B cell (primary cell): ENCODE measurements at regions not wholly inside any gene's neighbourhood (a gene's known extent, or its start where the extent isn't known, plus 50 kb on each side); places are given as distances from the start of the nearest gene placed in this dataset.

Experiments
- ATAC-seq: fragments of 200-7000 bp; cut with Tn5 transposase; one replicate; pipeline ENCODE4 v1.10.0; 2021; ENCODE audit warnings: low read depth, mild to moderate bottlenecking, moderate number of reproducible peaks, moderate library complexity
- CTCF ChIA-PET: fragments of 350-600 bp; sonication (Branson Sonifier 250); formaldehyde crosslinking; loops from one replicate; lab custom pipeline; 2021; ENCODE audit warnings: antibody characterized with exemption, inconsistent platforms; lab: Charles Lee
- POLR2A ChIA-PET: fragments of 350-600 bp; sonication (Branson Sonifier 250); formaldehyde crosslinking; loops from one replicate; lab custom pipeline; 2021; ENCODE audit warnings: antibody characterized with exemption; lab: Charles Lee
- DNase-seq: peaks from one replicate; pipeline ENCODE4 v3.0.0; 2013
- H2AFZ ChIP-seq: 2 replicates; pipeline ENCODE4 v1.6.1; 2012; ENCODE audit warnings: mild to moderate bottlenecking, low read depth, low read length; ENCODE audit not compliant: insufficient read depth, poor library complexity, severe bottlenecking
- H3K27ac ChIP-seq, 2 donors: 1 replicate in 1 of 2; 2 replicates in 1 of 2; pipeline ENCODE4 v1.5.1; 2012 to 2013; ENCODE audit warnings: low read length in 2 of 2, mild to moderate bottlenecking in 2 of 2, moderate library complexity in 1 of 2
- H3K27me3 ChIP-seq, 4 experiments: fragments of 200-600 bp in 1 of 4; sonication (generic) in 1 of 4; replicated peaks in 1 of 4; 1 replicate in 2 of 4; 2 replicates in 2 of 4; pipeline versions ENCODE4 v1.6.1 to v1.7.0; 2013 to 2016; ENCODE audit warnings: low read length in 3 of 4, mild to moderate bottlenecking in 2 of 4, mixed read lengths in 1 of 4, moderate library complexity in 1 of 4; ENCODE audit not compliant: insufficient read depth in 4 of 4, control insufficient read depth in 3 of 4; ENCODE audit errors: control extremely low read depth in 1 of 4
- H3K36me3 ChIP-seq, 2 experiments: replicated peaks in 1 of 2; 1 replicate in 1 of 2; 2 replicates in 1 of 2; pipeline versions ENCODE4 v1.6.1 to v1.7.1; 2013; ENCODE audit warnings: low read length in 1 of 2; ENCODE audit not compliant: insufficient read depth in 2 of 2, control insufficient read depth in 1 of 2; ENCODE audit errors: control extremely low read depth in 1 of 2, extremely low read depth in 1 of 2
- H3K4me1 ChIP-seq, 2 donors: fragments of 200-600 bp in 1 of 2; sonication (generic) in 1 of 2; 1 replicate in 1 of 2; 2 replicates in 1 of 2; pipeline versions ENCODE4 v1.5.1 to v1.6.1; 2013 to 2017; ENCODE audit warnings: low read length in 2 of 2; ENCODE audit not compliant: control insufficient read depth in 2 of 2, insufficient read depth in 2 of 2
- H3K4me2 ChIP-seq: replicated peaks from 2 replicates; pipeline ENCODE3; 2012; ENCODE audit warnings: mild to moderate bottlenecking, low read depth, low read length; ENCODE audit not compliant: poor library complexity, severe bottlenecking
- H3K4me3 ChIP-seq, 5 experiments: fragments of 200-600 bp in 1 of 5; sonication (generic) in 1 of 5; 1 replicate in 3 of 5; 2 replicates in 2 of 5; pipeline versions ENCODE4 v1.5.1 to v1.7.0; 2011 to 2016; ENCODE audit warnings: low read length in 4 of 5, mild to moderate bottlenecking in 4 of 5, low read depth in 2 of 5, control low read depth in 1 of 5, moderate library complexity in 1 of 5; ENCODE audit not compliant: insufficient read depth in 1 of 5; ENCODE audit errors: control extremely low read depth in 1 of 5, extremely low read depth in 1 of 5
- H3K79me2 ChIP-seq: fragments of 200-600 bp; sonication (generic); one replicate; pipeline ENCODE4 v1.6.0; 2016; ENCODE audit warnings: low read length; ENCODE audit not compliant: control insufficient read depth, insufficient read depth
- H3K9ac ChIP-seq: fragments of 200-600 bp; sonication (generic); 2 replicates; pipeline ENCODE4 v1.6.1; 2017; ENCODE audit warnings: mild to moderate bottlenecking, low read length, moderate library complexity
- H3K9me3 ChIP-seq, 3 donors: one replicate each; pipeline versions ENCODE4 v1.6.1 to v1.7.1; 2013; ENCODE audit warnings: low read length in 2 of 3; ENCODE audit not compliant: control insufficient read depth in 2 of 3, insufficient read depth in 1 of 3; ENCODE audit errors: control extremely low read depth in 1 of 3
- H4K20me1 ChIP-seq: 2 replicates; pipeline ENCODE4 v1.6.0; 2012; ENCODE audit warnings: mild to moderate bottlenecking, low read length; ENCODE audit not compliant: insufficient read depth, control insufficient read depth, poor library complexity, severe bottlenecking
- H3K27ac Mint-ChIP-seq: one replicate; pipeline ENCODE4 v1.8.0; 2021; ENCODE audit warnings: mixed read lengths
- H3K27me3 Mint-ChIP-seq: one replicate; pipeline ENCODE4 v1.8.0; 2021; ENCODE audit warnings: mixed read lengths
- H3K4me1 Mint-ChIP-seq: one replicate; pipeline ENCODE4 v1.8.0; 2021; ENCODE audit warnings: mixed read lengths
- H3K4me3 Mint-ChIP-seq: one replicate; pipeline ENCODE4 v1.8.0; 2021; ENCODE audit warnings: mixed read lengths
- H3K9me3 Mint-ChIP-seq: one replicate; pipeline ENCODE4 v1.8.0; 2022; ENCODE audit warnings: mixed read lengths; ENCODE audit not compliant: insufficient read depth
- CTCF ChIP-seq: fragments of 200-600 bp; IDR thresholded peaks from one replicate; pipeline ENCODE4 v1.8.0; 2022; ENCODE audit warnings: antibody characterized with exemption, mild to moderate bottlenecking
- EZH2 ChIP-seq: IDR thresholded peaks from 2 replicates; pipeline ENCODE4 v1.6.1; 2012; ENCODE audit warnings: borderline replicate concordance, low read depth, mild to moderate bottlenecking, moderate library complexity, low read length; ENCODE audit not compliant: insufficient read depth, poor library complexity, severe bottlenecking
- WGBS: methylation state at CpG from one replicate; pipeline ENCODE4 v1.1.5; 2013; ENCODE audit warnings: missing lambda C conversion rate; ENCODE audit not compliant: insufficient coverage; 5-methylcytosine and 5-hydroxymethylcytosine counted together
- intact Hi-C: fragments of 100-400 bp; cut with micrococcal nuclease; formaldehyde crosslinking; loops from one replicate; pipeline ENCODE4 v1.10.0; 2022

DNA sequence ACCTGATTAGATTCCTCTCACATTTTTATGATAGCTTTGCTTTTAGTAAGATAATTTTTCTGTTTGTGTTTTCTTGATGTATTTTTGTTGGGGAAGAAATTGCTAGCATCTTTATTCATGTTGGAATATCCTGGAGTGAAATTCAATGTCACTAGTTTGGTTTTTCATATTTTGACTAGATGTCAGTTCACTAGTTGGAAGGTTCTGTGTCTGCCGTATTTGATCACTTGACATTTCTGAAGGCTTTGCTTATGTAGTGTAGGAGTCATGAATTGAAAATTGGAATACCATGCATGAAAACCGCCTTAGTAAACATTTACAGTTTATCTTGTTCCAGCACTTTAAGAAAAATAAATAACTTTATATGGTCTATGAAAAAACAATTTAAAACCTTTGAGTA is 348.4 kb downstream of the AASDHPPT start:
- Histone ChIP-seq H3K9me3 (no peaks in the 10 kb centered on the region), H3K36me3 (no peaks in the 10 kb centered on the region), H3K4me1 (no peaks in the 10 kb centered on the region), H3K79me2 (no peaks in the 10 kb centered on the region), H4K20me1 (no peaks in the 10 kb centered on the region), H3K27me3 (no peaks in the 10 kb centered on the region), H3K9ac (no peak overlapping the region), H3K4me2 (no peak overlapping the region), H3K4me3 (no peak overlapping the region), H2AFZ (no peak overlapping the region), H3K27ac (no peak overlapping the region)
- H3K4me3 Mint-ChIP-seq, result no peak overlapping the region
- intact Hi-C loops, result no loop called here
- CTCF ChIA-PET, result no interaction called here
- WGBS, result no CpG with 5 or more reads among the region's 2 CpGs
- ATAC-seq (no peak), DNase-seq (no peak)
- no peak for TF ChIP-seq CTCF
- TF ChIP-seq EZH2, result no peak
- H3K9me3 Mint-ChIP-seq, result no peaks in the 10 kb centered on the region
- H3K4me1 Mint-ChIP-seq, result no peaks in the 10 kb centered on the region
- H3K27me3 Mint-ChIP-seq, result no peaks in the 10 kb centered on the region
- POLR2A ChIA-PET, result no interaction called here
- no peak overlapping the region for H3K27ac Mint-ChIP-seq

GRCh38 chr11:106426696-106427095 is 349.2 kb downstream of the AASDHPPT start:
- Mint-ChIP-seq H3K4me1 (no peaks in the 10 kb centered on the region), H3K9me3 (no peaks in the 10 kb centered on the region), H3K27ac (no peak overlapping the region), H3K4me3 (no peak overlapping the region), H3K27me3 (no peaks in the 10 kb centered on the region)
- TF ChIP-seq EZH2 (no peak), CTCF (no peak)
- DNase-seq (no peak), ATAC-seq (no peak)
- Histone ChIP-seq H3K4me3 (no peak overlapping the region), H3K27me3 (no peaks in the 10 kb centered on the region), H2AFZ (no peak overlapping the region), H3K36me3 (no peaks in the 10 kb centered on the region), H3K9me3 (no peaks in the 10 kb centered on the region), H3K27ac (no peak overlapping the region), H4K20me1 (no peaks in the 10 kb centered on the region), H3K79me2 (no peaks in the 10 kb centered on the region), H3K4me2 (no peak overlapping the region), H3K9ac (no peak overlapping the region), H3K4me1 (no peaks in the 10 kb centered on the region)
- POLR2A ChIA-PET, result no interaction called here
- intact Hi-C loops, result no loop called here
- CTCF ChIA-PET, result no interaction called here
